Liver (tissue), 8 donors: ENCODE measurements at regions not wholly inside any gene's neighbourhood (a gene's known extent, or its start where the extent isn't known, plus 50 kb on each side); places are given as distances from the start of the nearest gene placed in this dataset.

Source experiments
- DNase-seq: peaks from one replicate; pipeline ENCODE4 v3.0.0-alpha.2; 2017; ENCODE audit warnings: low spot score
- H3K27ac ChIP-seq, 2 donors: one replicate each; pipeline ENCODE4 v1.7.0; 2013; ENCODE audit warnings: inconsistent platforms in 2 of 2, low read length in 2 of 2, control low read depth in 1 of 2, low read depth in 1 of 2, mild to moderate bottlenecking in 1 of 2
- H3K27me3 ChIP-seq, 4 donors: one replicate each; pipeline versions ENCODE4 v1.6.1 to v1.7.0; 2013; ENCODE audit warnings: low read length in 3 of 4, inconsistent platforms in 1 of 4, mild to moderate bottlenecking in 1 of 4, moderate library complexity in 1 of 4; ENCODE audit not compliant: control insufficient read depth in 4 of 4, insufficient read depth in 4 of 4
- H3K36me3 ChIP-seq, 4 donors: one replicate each; pipeline versions ENCODE4 v1.6.1 to v1.7.0; 2013; ENCODE audit warnings: low read length in 3 of 4, mild to moderate bottlenecking in 3 of 4, low read depth in 1 of 4, moderate library complexity in 1 of 4; ENCODE audit not compliant: control insufficient read depth in 4 of 4, insufficient read depth in 3 of 4
- H3K4me1 ChIP-seq, 4 donors: one replicate each; pipeline versions ENCODE4 v1.6.1 to v1.7.0; 2013; ENCODE audit warnings: low read length in 3 of 4, mild to moderate bottlenecking in 3 of 4, moderate library complexity in 1 of 4; ENCODE audit not compliant: control insufficient read depth in 4 of 4, insufficient read depth in 4 of 4
- H3K4me3 ChIP-seq, 3 donors: one replicate each; pipeline versions ENCODE4 v1.6.1 to v1.7.0; 2013; ENCODE audit warnings: low read length in 3 of 3, control low read depth in 1 of 3, low read depth in 1 of 3, mild to moderate bottlenecking in 1 of 3
- H3K9ac ChIP-seq, 2 donors: one replicate each; pipeline ENCODE4 v1.7.0; 2013; ENCODE audit warnings: low read length in 2 of 2, mild to moderate bottlenecking in 2 of 2, moderate library complexity in 2 of 2, control low read depth in 1 of 2, low read depth in 1 of 2
- H3K9me3 ChIP-seq, 4 donors: one replicate each; pipeline versions ENCODE4 v1.6.1 to v1.7.0; 2013; ENCODE audit warnings: low read length in 3 of 4; ENCODE audit not compliant: control insufficient read depth in 4 of 4
- ATF3 ChIP-seq: IDR thresholded peaks from 2 replicates; pipeline ENCODE4 v1.6.1; 2016; ENCODE audit warnings: antibody characterized with exemption
- CTCF ChIP-seq: fragments of 150-350 bp; IDR thresholded peaks from 2 replicates; pipeline ENCODE4 v1.5.1; 2017; ENCODE audit warnings: improper control_type of control experiment, low read depth, low read length; ENCODE audit not compliant: missing input control
- FOXA1 ChIP-seq: IDR thresholded peaks from 2 replicates; pipeline ENCODE4 v1.6.1; 2016; ENCODE audit warnings: antibody characterized with exemption
- FOXA2 ChIP-seq: IDR thresholded peaks from 2 replicates; pipeline ENCODE4 v1.6.1; 2016; ENCODE audit warnings: antibody characterized with exemption
- GABPA ChIP-seq, 2 donors: IDR thresholded peaks in 1 of 2; conservative IDR thresholded peaks in 1 of 2; 2 replicates each; pipeline ENCODE4 v1.6.1; 2016; ENCODE audit warnings: antibody characterized with exemption in 2 of 2, mild to moderate bottlenecking in 1 of 2, moderate library complexity in 1 of 2
- HNF4A ChIP-seq, 2 donors: conservative IDR thresholded peaks; 2 replicates each; pipeline ENCODE4 v1.6.1; 2016; ENCODE audit warnings: antibody characterized with exemption in 2 of 2, mild to moderate bottlenecking in 2 of 2
- JUND ChIP-seq, 2 donors: IDR thresholded peaks; 2 replicates each; pipeline ENCODE4 v1.6.1; 2016; ENCODE audit warnings: antibody characterized with exemption in 2 of 2
- MAX ChIP-seq: IDR thresholded peaks from 2 replicates; pipeline ENCODE4 v1.6.1; 2016; ENCODE audit warnings: antibody characterized with exemption
- NR2F2 ChIP-seq: IDR thresholded peaks from 2 replicates; pipeline ENCODE4 v1.6.1; 2016; ENCODE audit warnings: antibody characterized with exemption
- REST ChIP-seq: IDR thresholded peaks from 2 replicates; pipeline ENCODE4 v1.6.1; 2016; ENCODE audit warnings: antibody characterized with exemption, mild to moderate bottlenecking
- RXRA ChIP-seq, 2 donors: IDR thresholded peaks; 2 replicates each; pipeline ENCODE4 v1.6.1; 2017 to 2018; ENCODE audit warnings: antibody characterized with exemption in 2 of 2, mild to moderate bottlenecking in 1 of 2
- SP1 ChIP-seq: IDR thresholded peaks from 2 replicates; pipeline ENCODE4 v1.6.1; 2018; ENCODE audit warnings: antibody characterized with exemption, mild to moderate bottlenecking
- YY1 ChIP-seq: IDR thresholded peaks from 2 replicates; pipeline ENCODE4 v1.6.1; 2016; ENCODE audit warnings: antibody characterized with exemption, mild to moderate bottlenecking
- ZBTB33 ChIP-seq: IDR thresholded peaks from 2 replicates; pipeline ENCODE4 v1.6.1; 2016; ENCODE audit warnings: antibody characterized with exemption
- WGBS: extraction: QIAGEN DNeasy Blood & Tissue Kit; methylation state at CpG from one replicate; pipeline ENCODE4 v1.1.7; 2013; 5-methylcytosine and 5-hydroxymethylcytosine counted together
- donor health status: healthy.
- donor health status: healthy.
- donor health status: healthy.
- donor health status: healthy.
- donor health status: healthy.

- no peak for DNase-seq
- Histone ChIP-seq H3K27ac (no peak overlapping the region), H3K9ac (no peak overlapping the region), H3K27me3 (no peaks in the 10 kb centered on the region), H3K4me3 (no peak overlapping the region), H3K9me3 (no peaks in the 10 kb centered on the region), H3K36me3 (no peaks in the 10 kb centered on the region), H3K4me1 (peaks cover 4 to 18% (median 12%) of the 10 kb centered on the region in 4 donors)
- TF ChIP-seq JUND (IDR thresholded peaks at IDR 0.05) = no peak
- no peak for TF ChIP-seq RXRA (IDR thresholded peaks at IDR 0.05)
- no peak for TF ChIP-seq ATF3
- no peak for TF ChIP-seq SP1
- TF ChIP-seq MAX = no peak
- no peak for TF ChIP-seq YY1
- no peak for TF ChIP-seq REST
- TF ChIP-seq HNF4A (conservative IDR thresholded peaks at IDR 0.05) = no peak
- no peak for TF ChIP-seq CTCF
- TF ChIP-seq FOXA1 = no peak
- no peak for TF ChIP-seq FOXA2
- TF ChIP-seq NR2F2 = no peak
- TF ChIP-seq ZBTB33 = no peak
- no peak for TF ChIP-seq GABPA (IDR thresholded peaks at IDR 0.05 in 1 of 2, conservative IDR thresholded peaks at IDR 0.05 in 1 of 2)
- WGBS = 93% methylated on average over 1 of the region's 1 CpG
These were observed 180.8 kb downstream of the CCDC71L start for GRCh38 chr7:106480161-106480579.

- Histone ChIP-seq H3K9me3 (no peaks in the 10 kb centered on the region), H3K27me3 (no peaks in the 10 kb centered on the region), H3K27ac (no peak overlapping the region), H3K9ac (no peak overlapping the region), H3K4me1 (no peaks in the 10 kb centered on the region), H3K4me3 (no peak overlapping the region), H3K36me3 (no peaks in the 10 kb centered on the region)
- TF ChIP-seq MAX (no peak), CTCF (no peak), GABPA (IDR thresholded peaks at IDR 0.05 in 1 of 2, conservative IDR thresholded peaks at IDR 0.05 in 1 of 2) (no peak), REST (no peak), NR2F2 (no peak)
- no peak for DNase-seq
- WGBS = 89% methylated on average over 2 of the region's 2 CpGs
These were observed 184.2 kb downstream of the CCDC71L start for GRCh38 chr7:106476751-106477150.
